ENCODE measurements at regions not wholly inside any gene's neighbourhood (a gene's known extent, or its start where the extent isn't known, plus 50 kb on each side); places are given as distances from the start of the nearest gene placed in this dataset.

GRCh38 chr7:115133248-115133647 lies 211.4 kb downstream of the MDFIC start:
- ATAC-seq (ENCODE audit: low FRiP score) = no peak
- no peak for DNase-seq (ENCODE audit: low spot score)
- TF ChIP-seq CTCF (IDR thresholded peaks at IDR 0.05) = no peak

- DNase-seq (ENCODE audit: low spot score) (no peak), ATAC-seq (ENCODE audit: low FRiP score) (no peak)
- TF ChIP-seq CTCF (IDR thresholded peaks at IDR 0.05) = no peak
Measured at GRCh38 chr7:115132096-115132495, 210.2 kb downstream of the MDFIC start.

- ATAC-seq (ENCODE audit: low FRiP score) (no peak), DNase-seq (ENCODE audit: low spot score) (no peak)
- no peak for TF ChIP-seq CTCF (IDR thresholded peaks at IDR 0.05)
Measured at GRCh38 chr7:115128154-115128553, 206.3 kb downstream of the MDFIC start.

- DNase-seq (ENCODE audit: low spot score) (no peak), ATAC-seq (ENCODE audit: low FRiP score) (no peak)
- TF ChIP-seq CTCF (IDR thresholded peaks at IDR 0.05) = no peak
Measured at GRCh38 chr7:115127399-115128021, 205.6 kb downstream of the MDFIC start.

GRCh38 chr7:115125750-115126149 lies 203.9 kb downstream of the MDFIC start:
- ATAC-seq (ENCODE audit: low FRiP score) (no peak), DNase-seq (ENCODE audit: low spot score) (no peak)
- TF ChIP-seq CTCF (IDR thresholded peaks at IDR 0.05) = no peak

- no peak for DNase-seq (ENCODE audit: low spot score)
- TF ChIP-seq CTCF (IDR thresholded peaks at IDR 0.05) = no peak
- no peak for ATAC-seq (ENCODE audit: low FRiP score)
Measured at GRCh38 chr7:115125312-115125711, 203.4 kb downstream of the MDFIC start.

GRCh38 chr7:115124409-115124939 lies 202.6 kb downstream of the MDFIC start:
- ATAC-seq (ENCODE audit: low FRiP score) (no peak), DNase-seq (ENCODE audit: low spot score) (no peak)
- TF ChIP-seq CTCF (IDR thresholded peaks at IDR 0.05) = no peak

All from omental fat pad (tissue), 3 donors.